ENCODE measurements at regions not wholly inside any gene's neighbourhood (a gene's known extent, or its start where the extent isn't known, plus 50 kb on each side); places are given as distances from the start of the nearest gene placed in this dataset.

GRCh38 chr4:79249881-79250503, 75.9 kb downstream of the NAA11 start:
- ChIA-PET POLR2A (no interaction called here), CTCF (no interaction called here)
- no peaks in the 10 kb centered on the region for H3K36me3 ChIP-seq (ENCODE audit: control insufficient read depth, insufficient read depth, low read length)
- ATAC-seq (no peak), DNase-seq (ENCODE audit: low read depth, low spot score) (no peak)
- intact Hi-C loops (cut with micrococcal nuclease; ENCODE audit: unreplicated experiment) = no loop called here
- in situ Hi-C loops (cut with HindIII; ENCODE audit: low pct_unique_long_range_greater_than_20kb, low sequenced_read_pairs) = no loop called here
- H3K27ac ChIP-seq (ENCODE audit: low read length) = no peak overlapping the region
- BruUV-seq (replicated peaks) = no TSS peak
- no peak overlapping the region for H3K4me3 ChIP-seq (ENCODE audit: low read depth in 2 of 2, low read length in 2 of 2)
- TF ChIP-seq POLR2AphosphoS5 (IDR thresholded peaks at IDR 0.05; ENCODE audit: low read depth, low read length) = no peak
- H3K4me1 ChIP-seq (ENCODE audit: control insufficient read depth, insufficient read depth, low read length) = no peaks in the 10 kb centered on the region
- H3K9me3 ChIP-seq (ENCODE audit: control insufficient read depth, insufficient read depth, low read depth, low read length) = no peaks in the 10 kb centered on the region
- no peaks in the 10 kb centered on the region for H3K27me3 ChIP-seq (ENCODE audit: control insufficient read depth, insufficient read depth, low read length)

- DNase-seq (ENCODE audit: low read depth, low spot score) (no peak), ATAC-seq (no peak)
- Histone ChIP-seq H3K36me3 (ENCODE audit: control insufficient read depth, insufficient read depth, low read length) (no peaks in the 10 kb centered on the region), H3K27ac (ENCODE audit: low read length) (no peak overlapping the region), H3K9me3 (ENCODE audit: control insufficient read depth, insufficient read depth, low read depth, low read length) (no peaks in the 10 kb centered on the region), H3K4me3 (ENCODE audit: low read depth in 2 of 2, low read length in 2 of 2) (no peak overlapping the region), H3K4me1 (ENCODE audit: control insufficient read depth, insufficient read depth, low read length) (no peaks in the 10 kb centered on the region), H3K27me3 (ENCODE audit: control insufficient read depth, insufficient read depth, low read length) (no peaks in the 10 kb centered on the region)
- POLR2A ChIA-PET = no interaction called here
- no peak for TF ChIP-seq TCF7L2 (IDR thresholded peaks at IDR 0.05; ENCODE audit: low read depth, low read length)
- no peak for TF ChIP-seq REST (IDR thresholded peaks at IDR 0.05; ENCODE audit: insufficient read depth in 1 of 2, low read depth in 2 of 2, low read length in 1 of 2)
- no peak for TF ChIP-seq CTCF (IDR thresholded peaks at IDR 0.05)
- no peak for TF ChIP-seq POLR2AphosphoS5 (IDR thresholded peaks at IDR 0.05; ENCODE audit: low read depth, low read length)
- TF ChIP-seq SIN3A (IDR thresholded peaks at IDR 0.05; ENCODE audit: borderline replicate concordance, insufficient read depth, low read depth, low read length) = no peak
- no TSS peak for BruUV-seq (replicated peaks)
- CTCF ChIA-PET = no interaction called here
- intact Hi-C loops (cut with micrococcal nuclease; ENCODE audit: unreplicated experiment) = no loop called here
- in situ Hi-C loops (cut with HindIII; ENCODE audit: low pct_unique_long_range_greater_than_20kb, low sequenced_read_pairs) = no loop called here
Measured at GRCh38 chr4:79248610-79249009, 77.3 kb downstream of the NAA11 start.

GRCh38 chr4:79247695-79248394, 78.0 kb downstream of the NAA11 start:
- Histone ChIP-seq H3K4me1 (ENCODE audit: control insufficient read depth, insufficient read depth, low read length) (no peaks in the 10 kb centered on the region), H3K36me3 (ENCODE audit: control insufficient read depth, insufficient read depth, low read length) (no peaks in the 10 kb centered on the region), H3K4me3 (ENCODE audit: low read depth in 2 of 2, low read length in 2 of 2) (no peak overlapping the region), H3K27ac (ENCODE audit: low read length) (no peak overlapping the region), H3K9me3 (ENCODE audit: control insufficient read depth, insufficient read depth, low read depth, low read length) (no peaks in the 10 kb centered on the region), H3K27me3 (ENCODE audit: control insufficient read depth, insufficient read depth, low read length) (no peaks in the 10 kb centered on the region)
- no TSS peak for BruUV-seq (replicated peaks)
- intact Hi-C loops (cut with micrococcal nuclease; ENCODE audit: unreplicated experiment) = no loop called here
- POLR2A ChIA-PET = no interaction called here
- ATAC-seq (no peak), DNase-seq (ENCODE audit: low read depth, low spot score) (no peak)
- CTCF ChIA-PET = no interaction called here
- TF ChIP-seq CTCF (IDR thresholded peaks at IDR 0.05) (no peak), TCF7L2 (IDR thresholded peaks at IDR 0.05; ENCODE audit: low read depth, low read length) (no peak), POLR2AphosphoS5 (IDR thresholded peaks at IDR 0.05; ENCODE audit: low read depth, low read length) (no peak), REST (IDR thresholded peaks at IDR 0.05; ENCODE audit: insufficient read depth in 1 of 2, low read depth in 2 of 2, low read length in 1 of 2) (no peak)
- in situ Hi-C loops (cut with HindIII; ENCODE audit: low pct_unique_long_range_greater_than_20kb, low sequenced_read_pairs) = no loop called here

Measured in Panc1 (cell line).